Right ventricle myocardium superior (tissue), 1 donor: ENCODE measurements at regions not wholly inside any gene's neighbourhood (a gene's known extent, or its start where the extent isn't known, plus 50 kb on each side); places are given as distances from the start of the nearest gene placed in this dataset.
"Not testable (repeated sequence)": the region's sequence is repeated elsewhere in the genome, so short reads cannot be mapped to it uniquely, and the experiment has no call there.

Experiments
- ATAC-seq: fragments of 200-7000 bp; cut with Tn5 transposase; one replicate; pipeline ENCODE4 v1.9.1; 2020; ENCODE audit warnings: mild to moderate bottlenecking; ENCODE audit not compliant: poor library complexity
- DNase-seq: peaks from one replicate; pipeline ENCODE4 v3.0.0-alpha.2; 2020
- intact Hi-C: fragments of 100-400 bp; cut with DNase I; formaldehyde crosslinking; loops from one replicate; pipeline ENCODE4 v1.11.2; 2022
- donor health status: DM: no; HTN: yes; CAD: no; lungs with severe emphysema.

DNA sequence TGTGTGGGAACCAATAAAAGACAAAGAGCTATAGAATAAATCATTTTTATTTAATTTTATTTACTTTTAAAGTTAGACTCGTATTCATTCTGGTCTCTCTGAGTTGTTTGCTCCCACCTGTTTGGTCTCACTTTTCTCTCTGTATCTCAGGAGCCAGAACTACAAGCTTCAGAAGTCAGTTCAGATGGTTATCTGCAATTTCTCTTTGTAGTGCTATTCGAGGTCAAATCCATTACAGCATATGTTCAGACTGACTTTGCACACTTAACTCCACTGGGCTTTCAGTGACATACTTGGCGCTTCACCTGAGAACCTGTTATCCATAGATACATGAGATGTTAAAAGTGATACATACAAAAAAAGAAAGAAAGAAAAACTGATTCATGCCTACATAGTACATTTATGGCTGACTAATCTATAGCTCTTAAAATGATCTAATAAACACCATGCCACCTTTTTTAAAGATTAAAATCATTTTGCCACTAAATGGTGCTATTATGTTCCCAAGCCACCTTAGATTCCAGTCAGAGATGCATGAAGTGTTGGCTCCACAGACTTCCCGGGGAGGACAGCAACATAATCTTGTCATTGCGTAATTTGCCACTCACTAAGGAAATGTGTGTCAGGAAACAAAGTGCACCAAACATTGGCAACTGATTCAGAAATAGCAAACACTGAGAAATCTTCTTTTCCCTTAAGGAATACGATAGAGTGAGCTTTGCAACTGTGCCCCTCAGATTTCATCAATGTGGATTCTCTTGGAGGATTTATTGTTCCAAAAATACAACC, 396.7 kb downstream of the HACE1 start:
- no peak for DNase-seq
- no peak for ATAC-seq
- intact Hi-C loops: no loop called here

DNA sequence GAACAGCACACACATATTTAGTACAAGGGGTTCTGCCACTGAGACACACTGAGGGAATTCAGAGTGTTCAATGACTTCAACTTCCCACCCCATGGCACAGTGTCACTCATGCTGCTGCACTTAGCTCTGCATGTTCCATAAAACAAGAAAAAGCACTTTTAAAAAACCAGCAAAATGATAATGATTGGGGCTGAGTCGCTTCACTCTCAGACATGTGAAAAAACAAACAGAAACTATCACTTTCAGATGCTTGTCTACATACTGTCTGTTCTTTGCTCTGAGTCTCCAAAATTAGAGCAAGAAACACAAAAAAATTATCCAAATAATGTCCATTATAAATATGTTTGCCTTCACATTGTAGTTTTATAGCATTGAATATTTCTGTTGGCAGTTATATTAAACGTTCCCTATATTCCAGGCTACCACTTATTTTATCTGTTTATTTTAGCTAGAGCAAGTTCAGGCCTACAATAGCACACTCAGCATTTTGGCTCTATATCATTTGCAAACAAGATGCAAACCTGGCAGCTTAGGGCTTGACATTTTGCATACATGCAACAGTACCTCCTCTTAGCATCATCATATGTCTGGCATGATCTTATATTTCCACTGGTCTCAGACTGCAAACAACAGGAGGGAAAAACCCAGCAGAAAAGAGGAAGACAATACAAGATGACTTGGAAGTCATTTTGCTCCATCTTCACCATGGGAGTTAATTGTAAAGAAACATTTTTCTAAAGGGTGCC, 398.8 kb downstream of the HACE1 start:
- intact Hi-C loops: no loop called here
- no peak for ATAC-seq
- DNase-seq: no peak

GRCh38 chr6:104459543-104459942, 400.2 kb downstream of the HACE1 start:
- no peak for DNase-seq
- intact Hi-C loops: no loop called here
- no peak for ATAC-seq

DNA sequence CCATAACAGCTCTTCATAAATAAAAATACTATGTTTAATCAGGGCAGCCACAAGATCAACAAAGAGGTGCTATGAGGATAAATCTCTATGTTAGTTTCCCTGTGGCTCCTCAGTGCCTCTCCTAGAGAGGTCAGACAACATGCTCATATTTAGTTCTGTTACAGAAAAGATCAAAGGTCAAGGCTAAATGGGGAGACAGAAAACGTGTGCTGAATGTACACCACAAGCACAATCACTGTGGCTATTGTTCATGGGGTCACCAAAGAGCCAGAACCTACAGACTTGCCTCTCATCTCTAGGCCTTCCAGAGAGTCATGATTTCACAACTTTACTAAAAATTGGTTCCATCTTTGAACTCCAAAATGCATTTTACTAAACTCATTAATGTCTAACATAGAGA, 409.8 kb downstream of the HACE1 start:
- ATAC-seq: no peak
- no peak for DNase-seq
- intact Hi-C loops: no loop called here

GRCh38 chr6:104446101-104447080, 413.3 kb downstream of the HACE1 start:
- DNase-seq, intact Hi-C loops, ATAC-seq: not testable (repeated sequence)

DNA sequence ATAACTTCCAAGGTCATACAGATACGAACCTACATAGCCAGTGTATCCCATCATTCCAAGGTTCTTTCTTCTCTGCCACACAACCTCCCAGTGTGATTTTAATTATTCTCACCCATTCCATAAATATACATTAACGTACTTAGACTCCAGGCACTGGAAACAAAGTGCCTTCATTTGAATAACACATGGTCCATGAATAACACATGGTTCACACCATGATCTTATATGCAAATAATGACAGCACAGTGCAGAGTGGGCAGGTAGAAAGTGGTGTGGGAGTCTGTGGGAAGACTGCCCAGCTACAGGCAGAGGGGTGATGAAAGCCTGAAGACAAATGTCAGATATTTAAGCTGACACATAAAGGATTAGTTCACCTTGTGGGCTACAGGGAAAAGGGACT, 425.2 kb downstream of the HACE1 start:
- DNase-seq (no peak), ATAC-seq (no peak)
- intact Hi-C loops: no loop called here

- DNase-seq (no peak), ATAC-seq (no peak)
- intact Hi-C loops: no loop called here
These were observed 428.6 kb downstream of the HACE1 start for GRCh38 chr6:104431096-104431495.

DNA sequence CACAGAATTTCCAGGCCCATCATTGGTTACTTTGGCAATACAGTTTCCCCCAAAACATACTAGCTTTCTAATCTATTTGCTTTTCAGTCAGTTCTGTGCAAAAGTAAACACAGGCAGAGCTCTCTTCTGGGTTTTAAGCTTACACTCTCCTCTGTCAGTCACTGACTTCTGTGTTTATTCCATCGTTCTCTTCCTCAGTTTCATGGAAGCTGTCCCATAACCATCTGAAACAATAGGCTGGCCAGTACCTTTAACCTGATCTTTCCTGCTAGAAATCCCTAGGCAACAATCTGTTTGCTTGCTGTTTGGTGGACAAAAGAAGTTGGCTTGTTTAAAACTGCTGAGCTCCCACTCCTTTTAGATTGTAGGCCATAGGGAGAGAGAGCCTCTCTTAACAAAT, 431.5 kb downstream of the HACE1 start:
- ATAC-seq (no peak), DNase-seq (no peak)
- intact Hi-C loops: no loop called here

- DNase-seq (no peak), ATAC-seq (no peak)
- intact Hi-C loops: no loop called here
These were observed 436.0 kb downstream of the HACE1 start for GRCh38 chr6:104423691-104424090.

DNA sequence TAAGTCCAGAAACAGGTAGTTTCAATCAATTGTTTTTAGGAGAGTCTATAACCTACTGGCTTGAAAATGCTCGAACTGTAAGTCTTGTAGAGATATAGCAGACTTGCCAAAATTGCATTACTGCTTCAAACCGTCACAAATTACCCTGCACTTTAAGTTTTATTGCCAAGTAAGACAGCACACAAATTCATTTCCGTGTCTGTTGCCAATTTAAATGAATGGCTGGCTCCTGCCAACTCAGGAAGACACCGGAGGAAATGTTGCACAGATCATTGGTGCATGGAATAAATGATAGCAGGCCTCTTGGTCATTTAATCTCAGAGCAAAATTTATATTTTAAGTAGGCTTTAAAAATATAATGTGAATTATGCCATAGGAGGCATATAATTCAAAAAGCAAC, 438.1 kb downstream of the HACE1 start:
- intact Hi-C loops: no loop called here
- DNase-seq: no peak
- no peak for ATAC-seq

GRCh38 chr6:104418839-104419238, 440.9 kb downstream of the HACE1 start:
- no peak for DNase-seq
- intact Hi-C loops: no loop called here
- no peak for ATAC-seq

GRCh38 chr6:104418125-104418524, 441.6 kb downstream of the HACE1 start:
- intact Hi-C loops: no loop called here
- ATAC-seq (no peak), DNase-seq (no peak)

GRCh38 chr6:104414723-104415122, 445.0 kb downstream of the HACE1 start:
- DNase-seq: no peak
- no peak for ATAC-seq
- intact Hi-C loops: no loop called here

GRCh38 chr6:104413767-104414166, 446.0 kb downstream of the HACE1 start:
- intact Hi-C loops: no loop called here
- no peak for ATAC-seq
- no peak for DNase-seq

GRCh38 chr6:104411302-104411701, 448.4 kb downstream of the HACE1 start:
- DNase-seq: no peak
- no peak for ATAC-seq
- intact Hi-C loops: no loop called here

DNA sequence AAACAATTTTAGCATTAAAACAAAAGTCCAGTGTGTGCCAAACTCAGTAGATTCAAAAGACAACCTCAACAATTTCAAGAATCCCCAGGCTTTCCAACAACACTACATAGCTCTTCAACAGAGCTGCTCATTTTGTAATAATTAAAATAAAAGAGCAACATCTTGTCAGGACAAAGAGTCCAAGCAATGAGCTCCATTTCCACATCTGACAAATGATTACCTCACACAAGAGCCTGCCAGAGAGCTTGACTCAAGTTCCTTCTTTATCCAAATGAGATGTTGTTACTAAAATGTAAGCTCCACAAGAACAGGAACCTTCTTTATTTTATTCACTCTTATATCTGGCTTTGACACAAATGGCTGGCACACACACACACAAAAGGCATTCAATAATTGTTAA, 449.8 kb downstream of the HACE1 start:
- no peak for ATAC-seq
- intact Hi-C loops: no loop called here

DNA sequence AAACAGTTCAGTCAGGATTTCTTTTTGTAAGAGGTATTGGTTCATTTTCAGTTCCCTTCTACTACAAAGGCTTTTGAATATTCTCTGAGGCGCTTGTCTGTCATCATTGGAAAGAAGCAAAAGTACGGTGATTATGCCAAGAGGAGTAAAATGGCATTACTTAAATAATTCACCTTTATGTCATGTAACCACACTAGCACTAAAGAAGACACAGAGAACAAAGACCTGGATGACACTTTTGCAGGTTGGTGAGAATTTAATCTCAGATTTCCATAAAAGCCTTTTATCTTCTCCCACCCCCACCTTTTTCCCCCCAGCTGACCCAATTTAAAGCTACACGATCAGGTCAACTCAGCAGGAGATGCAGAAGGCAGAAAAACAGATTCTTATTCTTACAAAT, 451.8 kb downstream of the HACE1 start:
- DNase-seq (no peak), ATAC-seq (no peak)
- intact Hi-C loops: no loop called here

More for the DNA sequence above, 449.8 kb downstream of the HACE1 start:
- no peak for DNase-seq

- DNase-seq (no peak), ATAC-seq (no peak)
- intact Hi-C loops: no loop called here
These were observed 455.3 kb downstream of the HACE1 start for GRCh38 chr6:104404377-104404776.

GRCh38 chr6:104402572-104402971, 457.1 kb downstream of the HACE1 start:
- DNase-seq (no peak), ATAC-seq (no peak)
- intact Hi-C loops: no loop called here
